Colon (tissue), 2 donors: ENCODE measurements at regions not wholly inside any gene's neighbourhood (a gene's known extent, or its start where the extent isn't known, plus 50 kb on each side); places are given as distances from the start of the nearest gene placed in this dataset.

Experiments
- FAIRE-seq: peaks from 2 replicates; lab custom pipeline; 2012; peaks lifted over from hg19 to GRCh38; lab: Jason Lieb, UNC
- donor health status: control.
- donor health status: control.

DNA sequence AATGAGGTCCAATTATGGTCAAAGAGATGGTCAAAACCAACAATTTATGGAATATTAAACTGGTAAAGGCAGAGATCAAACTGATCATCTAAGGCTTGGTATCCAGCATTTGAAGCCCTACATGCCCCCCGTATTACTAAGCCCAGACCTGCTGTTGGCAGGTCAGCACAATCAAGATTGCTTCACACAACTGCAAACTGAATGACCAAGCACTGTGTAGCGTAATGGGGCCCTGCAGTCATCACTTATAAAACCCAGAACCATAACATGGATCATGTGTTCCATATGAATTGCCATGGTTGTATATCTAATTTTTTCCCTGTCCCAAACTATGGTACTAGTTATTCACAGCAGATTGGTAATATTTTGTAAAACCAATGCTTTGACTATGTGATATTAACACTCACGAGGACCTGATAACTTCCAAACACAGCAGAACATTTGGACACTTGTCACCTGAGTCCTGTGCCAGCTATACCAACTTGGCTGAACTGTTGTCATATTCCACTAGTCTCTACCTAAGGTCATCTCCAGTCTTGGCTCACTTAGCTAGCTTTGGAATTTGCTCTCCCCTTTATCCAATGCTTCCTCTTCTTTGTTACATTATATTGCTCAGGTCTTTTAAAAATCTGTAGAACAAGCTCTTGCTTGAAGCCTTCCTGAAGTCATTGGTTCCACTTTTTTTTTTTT lies 81.7 kb upstream of the HMHB1 start:
- FAIRE-seq: no peak

DNA sequence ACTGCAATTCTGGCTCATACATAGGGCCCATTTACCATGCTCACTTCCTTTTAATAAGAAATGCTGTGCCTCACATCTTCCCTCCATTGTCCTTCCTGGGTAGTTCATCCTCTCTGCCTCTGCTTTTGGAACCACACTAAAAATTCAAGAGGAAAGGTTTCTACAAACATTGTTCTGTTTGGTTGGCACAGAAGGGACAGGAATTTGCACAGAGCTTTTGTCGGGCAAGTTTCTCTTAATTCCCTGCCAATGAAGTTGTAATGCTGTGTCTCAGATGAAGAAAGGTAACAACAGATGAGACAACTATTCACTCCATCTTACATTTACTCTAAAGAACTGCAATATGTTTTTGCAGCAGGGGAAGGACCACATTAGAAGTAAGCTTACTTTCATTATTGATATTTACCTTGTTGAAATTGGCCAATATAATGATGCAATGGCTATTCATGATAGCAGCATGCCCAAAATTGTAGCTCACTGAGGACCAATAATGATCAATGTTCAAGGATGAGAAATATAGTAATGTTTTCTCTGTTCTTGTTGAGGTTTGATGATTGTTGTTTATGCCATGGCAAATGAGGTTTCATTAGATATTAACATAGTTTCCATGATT lies 82.5 kb upstream of the HMHB1 start:
- FAIRE-seq: no peak

DNA sequence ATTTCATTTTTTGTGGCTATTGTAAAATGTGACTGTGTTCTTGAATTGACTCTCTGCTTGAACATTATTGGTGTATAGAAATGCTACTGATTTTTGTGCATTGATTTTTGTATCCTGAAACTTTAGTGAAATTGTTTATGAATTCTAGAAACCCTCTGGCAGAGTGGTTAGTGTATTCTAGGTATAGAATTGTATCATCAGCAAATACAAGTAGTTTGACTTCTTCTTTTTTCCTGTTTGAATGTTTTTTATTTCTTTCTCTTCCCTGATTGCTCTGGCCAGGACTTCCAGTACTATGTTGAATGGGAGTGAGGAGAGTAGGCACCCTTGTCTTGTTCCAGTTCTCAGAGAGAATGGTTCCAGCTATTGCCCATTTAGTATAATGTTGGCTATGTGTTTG lies 88.8 kb upstream of the HMHB1 start:
- FAIRE-seq: no peak

DNA sequence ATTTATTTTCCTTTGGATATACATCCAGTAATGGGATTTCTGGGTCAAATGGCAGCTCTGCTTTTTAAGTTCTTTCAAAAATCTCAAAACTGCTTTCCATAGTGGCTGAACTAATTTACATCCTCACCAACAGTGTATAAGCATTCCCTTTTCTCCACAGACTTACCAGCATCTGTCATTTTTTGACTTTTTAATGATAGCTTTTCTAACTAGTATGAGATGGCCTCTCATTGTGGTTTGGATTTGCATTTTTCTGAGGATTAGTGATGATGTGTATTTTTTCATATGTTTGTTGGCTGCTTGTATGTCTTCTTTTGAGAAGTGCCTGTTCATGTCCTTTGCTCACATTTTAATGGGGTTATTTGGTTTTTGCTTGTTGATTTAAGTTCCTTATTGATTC lies 90.0 kb upstream of the HMHB1 start:
- no peak for FAIRE-seq

DNA sequence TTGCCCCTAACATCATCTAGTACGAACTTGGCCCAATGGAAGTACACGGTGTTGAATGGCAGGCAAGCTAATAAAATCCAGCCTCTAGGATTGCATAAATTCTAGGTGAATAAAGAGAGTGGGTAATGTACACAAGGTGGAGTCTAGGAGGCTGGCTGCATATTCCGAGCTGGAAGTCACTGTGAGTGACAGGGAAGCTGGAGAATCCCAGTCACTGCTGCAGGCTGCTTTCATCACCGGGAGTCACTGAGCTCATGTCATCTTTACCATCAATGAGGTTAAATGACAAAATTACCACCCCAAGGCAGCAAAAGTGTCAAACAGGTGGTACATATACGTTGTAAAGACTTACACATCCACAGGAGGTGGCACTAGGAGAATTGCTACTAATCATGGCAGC lies 91.3 kb upstream of the HMHB1 start:
- no peak for FAIRE-seq

DNA sequence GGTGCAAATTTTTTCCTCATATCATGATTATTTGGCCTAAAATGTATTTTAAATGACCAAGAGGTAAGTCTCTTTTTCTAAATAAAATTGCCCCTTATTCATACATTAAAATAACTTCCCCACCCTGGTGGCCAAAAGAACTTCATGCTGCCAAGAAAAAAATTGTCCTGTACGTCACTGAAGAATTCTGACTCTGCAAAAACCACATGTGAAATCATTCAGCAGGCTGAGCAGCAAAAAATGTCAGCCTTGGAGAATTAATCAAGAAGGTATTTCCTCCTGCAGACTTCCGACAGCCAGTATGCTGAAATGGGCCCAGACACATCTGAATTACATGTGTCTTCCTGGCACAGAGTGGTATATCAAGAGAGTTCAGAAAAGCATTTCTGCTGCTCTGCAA lies 94.6 kb upstream of the HMHB1 start:
- FAIRE-seq: no peak

DNA sequence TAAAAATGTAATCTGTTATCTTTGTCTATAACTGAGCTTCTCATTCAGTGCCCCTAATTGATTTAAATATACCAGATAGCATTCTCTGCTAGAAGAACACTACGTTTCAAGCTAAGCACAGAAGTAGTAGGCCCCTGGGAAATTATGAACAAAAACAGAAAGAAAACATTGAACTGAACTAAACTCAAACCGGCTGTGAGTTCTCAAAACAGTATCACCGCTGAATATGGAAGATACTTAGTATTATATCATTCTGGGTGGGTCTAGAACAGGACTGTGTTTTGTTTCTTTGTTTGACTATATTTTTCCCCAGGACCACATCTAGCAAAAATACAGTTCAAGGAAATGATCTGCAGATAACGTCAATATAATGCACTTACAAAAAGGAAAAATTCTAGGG lies 95.1 kb upstream of the HMHB1 start:
- no peak for FAIRE-seq

DNA sequence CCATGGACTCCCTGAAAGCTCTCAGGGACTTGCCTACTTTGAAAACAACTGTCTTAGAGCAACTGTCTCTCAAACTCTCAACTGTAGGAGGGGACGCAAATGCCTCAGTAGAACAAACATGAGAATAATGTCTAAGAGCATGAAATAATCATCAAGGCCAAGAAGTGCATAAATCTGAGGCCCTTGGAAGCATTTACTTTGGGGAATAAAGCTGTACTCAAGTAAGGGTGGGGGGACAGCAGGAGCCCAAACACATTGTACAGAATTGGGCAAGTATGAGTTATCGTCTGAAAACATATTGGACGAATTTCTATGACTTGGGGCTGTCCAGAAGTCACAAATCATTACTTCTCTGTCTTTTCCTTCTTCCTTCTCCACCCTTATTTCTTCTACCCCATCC lies 96.3 kb upstream of the HMHB1 start:
- FAIRE-seq: no peak

DNA sequence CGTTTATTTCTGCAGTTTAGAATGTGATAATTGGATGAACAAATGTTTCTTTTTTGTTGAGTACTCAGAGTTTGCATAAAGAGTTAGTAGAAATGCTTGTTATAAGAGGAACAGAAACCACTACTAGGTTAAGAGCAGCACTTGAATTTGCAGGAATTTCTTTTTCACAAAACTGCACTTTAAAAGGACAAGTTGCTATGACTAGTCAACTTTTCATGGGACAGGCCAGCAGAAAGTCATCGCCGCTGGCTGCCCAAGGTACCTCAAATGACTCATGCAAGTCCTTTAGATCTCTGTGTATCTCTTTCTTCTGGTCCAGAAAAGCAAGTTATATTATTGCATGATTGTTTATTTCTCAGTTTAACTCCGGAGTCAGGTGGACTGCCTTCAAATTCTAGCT lies 97.3 kb upstream of the HMHB1 start:
- FAIRE-seq: no peak

DNA sequence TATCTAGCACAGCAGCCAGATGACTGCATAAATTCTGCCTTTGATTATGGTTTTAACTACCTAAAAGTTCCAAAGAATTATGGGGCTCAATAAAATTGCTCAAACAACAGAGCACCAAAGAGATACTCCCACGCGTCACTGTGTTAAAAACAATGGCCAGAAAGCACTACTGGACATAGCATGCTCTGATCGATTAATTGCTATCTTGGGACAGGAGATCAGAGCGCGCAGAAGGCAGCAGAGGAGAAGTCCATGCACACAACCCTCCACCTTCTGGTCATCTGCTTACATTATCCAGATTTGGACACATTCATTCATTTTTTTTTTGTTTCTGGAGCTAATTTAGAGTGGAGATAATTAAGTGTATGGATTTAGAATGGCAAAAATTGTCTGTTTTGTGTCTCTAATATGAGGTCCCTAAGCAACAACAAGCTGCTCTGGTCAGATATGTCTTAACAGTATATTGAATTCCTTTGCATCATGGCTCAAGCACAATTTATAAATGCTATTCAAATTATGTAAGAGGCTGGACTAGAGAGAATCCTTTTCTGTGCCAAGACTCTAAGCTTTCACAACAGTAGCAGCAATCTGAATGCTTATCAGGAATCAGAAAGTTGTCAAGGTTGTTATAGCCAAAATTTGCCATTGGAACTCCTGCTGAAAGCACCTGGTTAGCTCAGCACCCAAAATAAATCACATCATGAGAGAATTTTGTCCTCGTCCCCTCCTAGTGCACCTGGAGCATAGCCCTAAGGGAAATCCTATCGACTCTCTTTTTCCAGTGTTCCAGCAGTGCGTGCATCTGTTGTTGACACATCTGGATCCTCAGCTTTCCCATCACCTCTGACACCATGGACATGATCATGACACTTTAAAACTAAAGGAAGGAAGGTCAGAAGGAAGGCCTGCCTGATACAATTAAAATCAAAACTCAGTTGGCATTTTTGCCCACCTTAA lies 98.6 kb upstream of the HMHB1 start:
- FAIRE-seq: no peak

DNA sequence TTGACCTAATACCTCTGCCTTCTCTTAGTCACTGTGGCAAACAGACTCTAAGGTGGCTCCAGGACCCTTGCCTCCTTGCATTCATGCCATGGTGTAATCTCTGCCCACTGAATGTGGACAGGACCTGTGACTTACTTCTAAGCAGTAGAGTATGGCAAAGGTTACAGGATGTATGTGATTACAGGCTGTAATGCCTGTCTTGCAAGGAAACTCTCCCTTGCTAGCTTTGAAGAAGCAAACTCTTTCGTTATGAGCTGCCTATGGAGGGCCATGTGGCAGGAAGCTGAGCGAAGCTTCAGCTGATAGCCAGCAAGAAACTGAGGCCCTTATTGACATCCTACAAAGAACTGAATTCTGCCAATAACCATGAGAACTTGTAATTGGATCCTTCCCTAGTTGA lies 103.3 kb upstream of the HMHB1 start:
- no peak for FAIRE-seq

DNA sequence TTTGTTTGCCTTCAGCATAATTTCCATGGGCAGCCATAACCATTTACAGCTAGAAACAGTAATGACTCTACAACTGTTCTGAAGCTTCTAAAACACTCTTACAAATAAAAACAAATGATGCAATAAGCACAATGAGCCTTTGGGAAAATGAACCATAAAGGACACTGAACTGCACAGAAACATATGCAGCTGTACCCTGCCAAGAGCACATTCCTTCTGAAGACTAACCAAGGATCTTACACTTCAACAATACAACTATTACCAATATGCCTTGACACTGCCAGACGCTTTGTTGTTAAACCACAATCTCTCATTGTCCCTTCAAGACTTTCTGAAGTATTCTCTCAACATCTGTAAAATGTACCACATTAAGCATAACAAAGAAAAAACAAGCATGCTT lies 104.2 kb upstream of the HMHB1 start:
- FAIRE-seq: no peak

DNA sequence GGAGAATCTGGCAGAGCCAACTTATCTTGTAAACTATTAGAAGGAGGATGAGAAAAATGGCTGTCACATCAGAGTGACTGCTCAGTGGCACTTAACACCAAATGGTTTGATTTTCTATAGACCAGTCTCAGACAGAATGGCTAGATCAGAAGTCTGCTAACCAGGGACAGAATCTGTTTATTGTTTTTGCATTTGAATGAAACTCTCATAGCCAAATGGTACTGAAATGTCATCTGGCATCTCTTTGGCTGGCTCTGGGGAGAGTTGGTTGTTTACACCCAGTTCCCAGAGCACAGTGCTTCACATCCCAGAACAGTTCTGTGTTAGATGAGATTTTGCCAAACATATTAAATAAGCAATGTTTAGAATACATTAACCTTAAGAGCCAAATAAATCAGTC lies 106.6 kb upstream of the HMHB1 start:
- FAIRE-seq: no peak

DNA sequence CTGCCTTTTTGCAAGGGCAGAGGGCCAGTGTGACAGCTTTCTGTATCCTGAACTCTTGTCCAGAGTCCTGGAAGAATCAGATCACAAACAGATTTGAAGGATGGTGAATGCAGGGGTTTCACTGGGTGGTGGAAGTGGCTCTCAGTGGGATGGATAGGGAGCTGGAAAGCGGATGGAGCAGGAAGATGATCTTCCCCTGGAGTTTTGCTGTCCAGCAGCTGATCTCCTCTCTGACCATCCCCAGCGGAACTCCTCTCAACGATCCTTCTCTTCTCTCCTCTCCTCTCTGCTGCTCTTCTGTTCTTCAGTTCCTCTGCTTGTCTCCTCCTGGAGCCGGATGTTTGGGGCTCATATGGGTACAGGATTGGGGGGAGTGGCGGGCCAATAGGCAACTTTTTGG lies 108.3 kb upstream of the HMHB1 start:
- FAIRE-seq: no peak

DNA sequence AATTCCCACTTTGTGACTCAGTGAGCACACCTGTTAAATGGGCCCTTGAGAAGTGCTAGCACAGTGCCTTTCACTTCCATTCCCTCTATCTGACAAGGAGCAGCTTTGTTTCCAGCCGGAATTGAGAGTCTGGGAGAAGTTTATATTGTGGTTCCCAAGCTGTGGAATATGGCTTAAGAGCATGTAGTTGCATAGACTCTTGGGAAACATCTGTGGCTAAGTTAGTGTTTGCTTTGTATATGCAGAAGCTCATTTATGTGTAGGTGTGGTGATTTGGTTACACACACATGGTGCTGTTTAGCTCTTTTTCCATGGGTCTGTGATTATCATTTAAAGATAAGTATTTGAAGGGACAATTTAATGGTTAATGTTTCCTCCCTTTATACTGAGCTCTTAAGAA lies 110.5 kb upstream of the HMHB1 start:
- FAIRE-seq: no peak

DNA sequence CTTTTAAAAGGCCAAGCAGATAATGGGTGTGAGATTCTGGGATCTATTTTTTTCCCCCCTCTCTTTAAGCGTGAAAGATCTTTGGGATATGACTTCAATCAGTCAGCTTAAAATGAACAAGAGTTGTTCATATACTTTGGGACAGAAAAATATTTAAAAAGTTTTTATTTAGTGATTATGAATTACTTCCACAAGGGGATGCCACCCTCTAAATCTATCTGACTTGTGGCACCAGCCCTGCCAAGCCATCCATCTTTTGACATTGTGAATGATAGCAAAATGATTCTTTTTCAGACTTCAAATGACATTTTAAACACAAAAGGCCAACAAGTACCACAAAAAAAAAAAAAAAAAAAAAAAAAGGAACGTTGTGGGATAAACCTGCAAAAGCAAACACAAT lies 111.0 kb upstream of the HMHB1 start:
- no peak for FAIRE-seq

DNA sequence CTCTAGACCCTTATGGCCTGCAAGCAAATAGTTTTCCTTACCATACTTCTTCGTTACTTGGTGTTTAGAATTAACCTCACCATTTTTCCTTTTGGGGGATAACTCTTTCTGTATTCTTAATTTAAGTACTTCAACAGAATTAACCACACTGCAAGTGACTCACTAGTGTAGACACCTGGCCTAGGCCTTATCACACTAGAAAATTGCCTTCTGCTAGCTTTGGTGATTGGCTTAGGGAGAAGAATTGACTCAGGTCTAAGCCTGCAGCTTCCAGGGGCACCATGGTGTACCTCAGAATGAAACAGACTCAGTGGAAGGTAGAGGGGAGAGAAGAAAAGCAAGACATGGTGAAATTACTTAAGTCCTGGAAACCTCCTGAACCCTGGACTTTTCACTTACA lies 112.8 kb upstream of the HMHB1 start:
- FAIRE-seq: no peak

DNA sequence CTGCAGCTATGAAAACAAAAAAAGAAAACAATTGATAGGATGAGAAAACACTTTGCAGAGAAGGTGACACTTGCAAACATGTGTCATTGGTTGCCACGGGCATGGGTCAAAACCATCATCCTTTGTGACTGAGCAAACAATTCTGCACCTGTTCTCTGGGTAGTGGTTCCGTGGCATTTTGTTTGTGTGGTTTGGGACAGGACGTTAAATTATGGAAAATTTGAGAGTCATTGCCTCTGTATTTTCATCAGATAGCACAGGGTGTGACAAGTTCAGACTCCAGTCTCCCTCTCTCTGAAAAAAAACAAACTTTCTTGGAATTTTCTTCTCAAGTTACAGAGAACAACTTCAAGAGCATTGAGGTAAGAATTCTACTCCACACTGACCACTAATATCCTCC lies 113.4 kb upstream of the HMHB1 start:
- no peak for FAIRE-seq

DNA sequence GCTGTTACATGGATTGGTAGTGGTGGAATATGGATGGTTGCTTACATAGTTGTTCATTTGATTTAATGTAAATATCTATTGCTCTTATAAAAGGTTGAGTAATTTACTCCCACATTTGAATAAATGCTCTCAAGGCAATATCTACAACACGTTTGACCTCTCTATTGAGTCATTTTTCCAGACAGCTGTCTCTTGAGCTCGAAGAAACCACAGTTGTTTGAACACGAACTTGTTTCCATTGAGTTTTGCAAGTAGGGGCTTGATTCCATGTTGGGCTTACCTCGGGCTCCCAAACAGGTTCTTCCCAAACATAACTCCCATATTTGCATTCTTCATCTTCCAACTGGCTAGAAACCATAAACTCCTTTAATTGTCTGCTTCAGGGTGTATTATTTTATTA lies 115.0 kb upstream of the HMHB1 start:
- FAIRE-seq: no peak

DNA sequence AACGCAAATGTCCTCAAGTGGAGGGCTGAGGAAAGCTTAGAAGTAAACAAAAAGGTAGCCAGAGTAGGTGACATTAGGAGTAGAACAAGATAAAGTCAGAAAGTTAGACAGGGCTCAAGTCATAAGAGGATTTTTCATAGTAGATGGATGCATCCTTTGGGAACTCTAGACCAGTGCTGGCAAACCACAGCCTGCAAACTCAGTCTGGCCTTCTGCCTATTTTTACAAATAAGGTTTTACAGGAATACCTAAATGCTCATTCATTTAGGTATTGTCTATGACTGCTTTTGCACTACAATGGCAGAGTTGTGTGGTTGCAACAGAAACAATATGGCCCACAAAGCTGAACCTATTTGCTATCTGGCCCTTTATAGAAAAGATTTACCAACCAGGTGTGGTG lies 116.0 kb upstream of the HMHB1 start:
- FAIRE-seq: no peak

DNA sequence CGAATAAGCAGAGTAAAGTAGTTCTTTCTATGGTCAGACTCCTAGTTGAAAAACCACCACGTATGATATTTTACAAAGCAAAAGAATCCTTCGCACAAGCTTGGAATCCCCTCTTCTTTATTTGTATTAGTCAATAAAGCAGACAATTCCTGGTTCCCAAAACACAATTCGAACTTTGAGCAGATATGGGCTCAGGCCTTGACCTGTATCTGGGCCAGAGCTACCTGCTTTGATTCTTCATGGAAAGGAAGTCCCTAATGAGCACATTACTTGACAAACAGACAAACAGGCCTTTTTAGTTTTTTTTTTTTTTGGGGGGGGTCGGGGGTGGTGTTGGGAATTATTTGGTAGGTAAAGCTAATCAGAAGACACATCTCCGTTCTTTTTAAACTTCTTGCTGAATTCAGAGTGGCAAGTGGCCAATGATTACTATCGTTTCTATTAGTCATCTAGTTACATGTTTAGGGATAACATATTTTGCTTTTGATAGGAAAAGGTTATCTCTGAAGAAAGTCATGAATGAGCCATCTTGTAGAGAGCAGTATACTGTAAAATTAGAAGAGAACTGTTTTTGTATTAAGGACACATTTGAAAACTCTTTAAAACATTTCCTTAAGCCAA lies 116.6 kb upstream of the HMHB1 start:
- FAIRE-seq: no peak

DNA sequence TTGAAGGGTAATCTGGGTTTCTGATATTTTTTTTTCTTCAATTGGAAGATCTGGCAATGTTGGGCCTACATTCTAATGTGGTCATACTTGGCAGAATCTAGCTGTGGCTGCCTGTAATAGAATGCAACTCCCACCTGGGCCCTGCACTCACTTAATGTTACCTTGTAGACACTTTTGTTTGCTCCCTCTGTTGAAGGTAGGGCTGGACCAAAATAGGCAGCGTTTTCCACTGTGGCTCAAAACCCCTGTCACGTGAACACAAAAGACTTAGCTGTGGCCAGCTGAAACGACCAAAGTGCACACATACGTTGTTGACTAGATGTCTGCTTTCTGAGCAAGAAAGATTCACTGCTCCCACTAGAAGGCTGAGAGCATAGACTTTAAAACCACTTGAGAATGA lies 117.6 kb upstream of the HMHB1 start:
- FAIRE-seq: no peak
